ENCODE measurements at regions not wholly inside any gene's neighbourhood (a gene's known extent, or its start where the extent isn't known, plus 50 kb on each side); places are given as distances from the start of the nearest gene placed in this dataset.

GRCh38 chr6:17032988-17033634 is 68.7 kb upstream of the STMND1 start:
- no peaks in the 10 kb centered on the region for H3K79me2 ChIP-seq (ENCODE audit: control insufficient read depth, insufficient read depth, low read length)
- dilution Hi-C loops (cut with MboI; ENCODE audit: extremely low pct_ligation_motif_present, low sequenced_read_pairs): no loop called here
- no peaks in the 10 kb centered on the region for H4K20me1 ChIP-seq (replicated peaks; ENCODE audit: control insufficient read depth, extremely low read depth, insufficient read depth, low read length)
- H3K4me2 ChIP-seq (ENCODE audit: insufficient read depth, low read length): peak overlapping the region; percentile 45
- H3K9me3 ChIP-seq (replicated peaks; ENCODE audit: control insufficient read depth, insufficient read depth, low read length): no peaks in the 10 kb centered on the region
- intact Hi-C loops (cut with micrococcal nuclease): loop anchor here (1.0 to 5.0 kb wide), 2 partner anchors 17 to 66 kb away; no protein-coding TSS in a partner anchor
- ChIA-PET POLR2A (no interaction called here), CTCF (interaction anchor here (0.7 to 2.0 kb wide), 9 partner anchors 8 to 262 kb away, joined by 3 to 10 read pairs (median 6); no protein-coding TSS in a partner anchor)
- TF ChIP-seq EZH2 (IDR thresholded peaks at IDR 0.05; ENCODE audit: borderline replicate concordance, low read depth, low read length, severe bottlenecking) (no peak), CTCF (IDR thresholded peaks at IDR 0.05; ENCODE audit: extremely low read depth in 1 of 2, insufficient read depth in 1 of 2, low read depth in 1 of 2, low read length in 2 of 2) (no peak), GATA2 (IDR thresholded peaks at IDR 0.05; ENCODE audit: insufficient read depth, insufficient read length, low read depth, low read length) (peak; percentile 44), JUN (IDR thresholded peaks at IDR 0.05; ENCODE audit: borderline replicate concordance, insufficient read depth, insufficient read length, low read depth) (peak; percentile 84), POLR2A (IDR thresholded peaks at IDR 0.05; ENCODE audit: low read depth, low read length) (no peak), MYC (IDR thresholded peaks at IDR 0.05; ENCODE audit: low read depth, low read length) (no peak), MAX (IDR thresholded peaks at IDR 0.05; ENCODE audit: insufficient read depth, insufficient read length) (peak; percentile 6), FOS (IDR thresholded peaks at IDR 0.05; ENCODE audit: borderline replicate concordance, insufficient read depth, low read length) (peak; percentile 62), POLR2AphosphoS5 (IDR thresholded peaks at IDR 0.05; ENCODE audit: insufficient read depth, low read depth, low read length) (peak; percentile 44)
- H3K4me3 ChIP-seq (replicated peaks in 1 of 3; ENCODE audit: insufficient read depth in 1 of 3, low read depth in 1 of 3, low read length in 3 of 3): no peak overlapping the region
- peak overlapping the region; percentile 8 for H3K9ac ChIP-seq (replicated peaks; ENCODE audit: extremely low read depth, insufficient read depth, low read length)
- H3K4me1 ChIP-seq (ENCODE audit: control insufficient read depth, extremely low read depth, insufficient read depth, low read length): peaks cover 14% of the 10 kb centered on the region
- no peaks in the 10 kb centered on the region for H3K9me1 ChIP-seq (replicated peaks; ENCODE audit: control insufficient read depth, extremely low read depth, insufficient read depth, low read length)
- peak overlapping the region; percentile 69 for H3K27ac ChIP-seq (ENCODE audit: insufficient read depth, low read depth, low read length)
- peak overlapping the region; percentile 15 for H2AFZ ChIP-seq (ENCODE audit: low read depth, low read length)
- H3K27me3 ChIP-seq (ENCODE audit: control insufficient read depth in 2 of 2, insufficient read depth in 2 of 2, low read length in 2 of 2): peaks cover 5 to 15% of the 10 kb centered on the region in 2 experiments
- no peaks in the 10 kb centered on the region for H3K36me3 ChIP-seq (ENCODE audit: control insufficient read depth in 2 of 2, extremely low read depth in 1 of 2, insufficient read depth in 2 of 2, low read length in 2 of 2)
- no TSS peak for BruUV-seq (replicated peaks)
- peak; percentile 95 for DNase-seq (ENCODE audit: low read depth, low spot score)
- FAIRE-seq: peak; percentile 92

All from endothelial cell of umbilical vein (primary cell).